WTC11 (cell line): ENCODE measurements at regions not wholly inside any gene's neighbourhood (a gene's known extent, or its start where the extent isn't known, plus 50 kb on each side); places are given as distances from the start of the nearest gene placed in this dataset.

ENCODE experiments used
- ATAC-seq: fragments of 200-7000 bp; cut with Tn5 transposase; 2 replicates; pipeline ENCODE4 v1.10.0; 2021; ENCODE audit warnings: mild to moderate bottlenecking, moderate library complexity
- CTCF ChIA-PET: fragments of 300-600 bp; sonication (Branson Sonifier 250); formaldehyde crosslinking; loops from one replicate; lab custom pipeline; 2021; ENCODE audit warnings: antibody characterized with exemption; lab: Charles Lee
- POLR2A ChIA-PET: fragments of 350-600 bp; sonication (Branson Sonifier 250); formaldehyde crosslinking; loops from one replicate; lab custom pipeline; 2021; ENCODE audit warnings: antibody characterized with exemption; lab: Charles Lee
- DNase-seq: peaks from one replicate; pipeline ENCODE4 v3.0.0; 2021; ENCODE audit warnings: low spot score
- H3K27ac Mint-ChIP-seq: 2 replicates; pipeline ENCODE4 v1.8.0; 2021; ENCODE audit warnings: mixed read lengths
- H3K27me3 Mint-ChIP-seq: 2 replicates; pipeline ENCODE4 v1.8.0; 2021; ENCODE audit warnings: low read depth, mild to moderate bottlenecking, moderate library complexity, mixed read lengths
- H3K36me3 Mint-ChIP-seq: 2 replicates; pipeline ENCODE4 v1.8.0; 2021; ENCODE audit warnings: mixed read lengths
- H3K4me1 Mint-ChIP-seq: 2 replicates; pipeline ENCODE4 v1.8.0; 2022; ENCODE audit warnings: mixed read lengths
- H3K4me3 Mint-ChIP-seq: 2 replicates; pipeline ENCODE4 v1.8.0; 2021; ENCODE audit warnings: mild to moderate bottlenecking, moderate library complexity, mixed read lengths
- H3K9me3 Mint-ChIP-seq: 2 replicates; pipeline ENCODE4 v1.8.0; 2021; ENCODE audit warnings: mixed read lengths
- ATF1 ChIP-seq: sonication (generic); formaldehyde crosslinking; IDR thresholded peaks from 2 replicates; pipeline ENCODE4 v1.8.1; 2023; ENCODE audit warnings: mild to moderate bottlenecking, moderate library complexity, missing genetic modification reagents
- JAZF1 ChIP-seq: fragments of 250-450 bp; sonication (Bioruptor Pico); IDR thresholded peaks from 2 replicates; pipeline ENCODE4 v1.9.0; 2021; ENCODE audit warnings: moderate library complexity, mild to moderate bottlenecking, inconsistent platforms
- NFYB ChIP-seq: sonication (generic); formaldehyde crosslinking; conservative IDR thresholded peaks from 2 replicates; pipeline ENCODE4 v1.8.0; 2022; ENCODE audit warnings: low read depth, missing genetic modification reagents
- SOX15 ChIP-seq: fragments of 250-450 bp; sonication (Bioruptor Pico); IDR thresholded peaks from 2 replicates; pipeline ENCODE4 v1.9.0; 2021; ENCODE audit warnings: mild to moderate bottlenecking
- ZNF219 ChIP-seq: sonication (generic); formaldehyde crosslinking; IDR thresholded peaks from 2 replicates; pipeline ENCODE4 v1.8.0; 2023; ENCODE audit warnings: missing genetic modification reagents, mild to moderate bottlenecking, borderline replicate concordance
- ZNF317 ChIP-seq: sonication (generic); formaldehyde crosslinking; IDR thresholded peaks from 2 replicates; pipeline ENCODE4 v1.8.1; 2023; ENCODE audit warnings: low read depth, mild to moderate bottlenecking, moderate library complexity, missing genetic modification reagents, borderline replicate concordance
- ZNF423 ChIP-seq: fragments of 250-450 bp; sonication (Bioruptor Pico); IDR thresholded peaks from 2 replicates; pipeline ENCODE4 v2.1.2; 2022; ENCODE audit warnings: mild to moderate bottlenecking, moderate library complexity
- TF ChIP-seq, protein P1 (sequence below): sonication (generic); formaldehyde crosslinking; IDR thresholded peaks from 2 replicates; pipeline ENCODE4 v1.8.0; 2022; ENCODE audit warnings: missing genetic modification reagents
- TF ChIP-seq, protein P2 (sequence below): sonication (generic); formaldehyde crosslinking; IDR thresholded peaks from 2 replicates; pipeline ENCODE4 v1.8.0; 2022; ENCODE audit warnings: mild to moderate bottlenecking, missing genetic modification reagents
- TF ChIP-seq, protein P3 (sequence below): sonication (generic); formaldehyde crosslinking; IDR thresholded peaks from 2 replicates; pipeline ENCODE4 v1.8.0; 2022; ENCODE audit warnings: mild to moderate bottlenecking, missing genetic modification reagents
- TF ChIP-seq, protein P4 (sequence below): sonication (generic); formaldehyde crosslinking; IDR thresholded peaks from 2 replicates; pipeline ENCODE4 v1.8.1; 2023; ENCODE audit warnings: mild to moderate bottlenecking, moderate library complexity, missing genetic modification reagents
- TF ChIP-seq, protein P5 (sequence below): sonication (generic); formaldehyde crosslinking; IDR thresholded peaks from 2 replicates; pipeline ENCODE4 v1.8.1; 2023; ENCODE audit warnings: mild to moderate bottlenecking, missing genetic modification reagents, moderate library complexity
- TF ChIP-seq, protein P6 (sequence below): sonication (generic); formaldehyde crosslinking; IDR thresholded peaks from 2 replicates; pipeline ENCODE4 v1.8.1; 2023; ENCODE audit warnings: mild to moderate bottlenecking, missing genetic modification reagents, moderate library complexity
- TF ChIP-seq, protein P7 (sequence below): fragments of 250-450 bp; sonication (Bioruptor Pico); IDR thresholded peaks from 2 replicates; pipeline ENCODE4 v1.8.0; 2021; ENCODE audit warnings: mild to moderate bottlenecking
- TF ChIP-seq, protein P8 (sequence below): sonication (generic); formaldehyde crosslinking; IDR thresholded peaks from 2 replicates; pipeline ENCODE4 v1.8.1; 2022; ENCODE audit warnings: mild to moderate bottlenecking, missing genetic modification reagents, moderate library complexity, borderline replicate concordance

DNA sequence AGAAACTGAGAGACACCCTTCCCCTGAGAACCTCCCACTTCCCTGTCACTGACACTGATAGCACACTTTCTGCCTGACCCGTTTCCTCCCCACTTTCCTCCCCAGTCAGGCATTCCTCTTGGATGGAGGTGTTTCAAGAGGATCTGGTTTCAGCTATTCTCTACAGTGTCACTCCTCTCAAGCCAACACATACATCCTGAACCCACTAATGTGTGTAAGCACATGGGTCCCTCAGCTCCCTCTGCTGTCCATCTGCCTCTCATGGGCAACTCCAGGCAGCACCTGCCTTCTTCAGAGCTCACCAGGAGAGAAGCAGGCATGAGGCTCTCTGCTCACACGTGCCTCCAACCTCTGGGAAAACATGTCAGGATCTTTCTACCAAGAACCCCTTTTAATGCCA lies 207.6 kb downstream of the NAF1 start (continued):
- TF ChIP-seq, protein P1, sequence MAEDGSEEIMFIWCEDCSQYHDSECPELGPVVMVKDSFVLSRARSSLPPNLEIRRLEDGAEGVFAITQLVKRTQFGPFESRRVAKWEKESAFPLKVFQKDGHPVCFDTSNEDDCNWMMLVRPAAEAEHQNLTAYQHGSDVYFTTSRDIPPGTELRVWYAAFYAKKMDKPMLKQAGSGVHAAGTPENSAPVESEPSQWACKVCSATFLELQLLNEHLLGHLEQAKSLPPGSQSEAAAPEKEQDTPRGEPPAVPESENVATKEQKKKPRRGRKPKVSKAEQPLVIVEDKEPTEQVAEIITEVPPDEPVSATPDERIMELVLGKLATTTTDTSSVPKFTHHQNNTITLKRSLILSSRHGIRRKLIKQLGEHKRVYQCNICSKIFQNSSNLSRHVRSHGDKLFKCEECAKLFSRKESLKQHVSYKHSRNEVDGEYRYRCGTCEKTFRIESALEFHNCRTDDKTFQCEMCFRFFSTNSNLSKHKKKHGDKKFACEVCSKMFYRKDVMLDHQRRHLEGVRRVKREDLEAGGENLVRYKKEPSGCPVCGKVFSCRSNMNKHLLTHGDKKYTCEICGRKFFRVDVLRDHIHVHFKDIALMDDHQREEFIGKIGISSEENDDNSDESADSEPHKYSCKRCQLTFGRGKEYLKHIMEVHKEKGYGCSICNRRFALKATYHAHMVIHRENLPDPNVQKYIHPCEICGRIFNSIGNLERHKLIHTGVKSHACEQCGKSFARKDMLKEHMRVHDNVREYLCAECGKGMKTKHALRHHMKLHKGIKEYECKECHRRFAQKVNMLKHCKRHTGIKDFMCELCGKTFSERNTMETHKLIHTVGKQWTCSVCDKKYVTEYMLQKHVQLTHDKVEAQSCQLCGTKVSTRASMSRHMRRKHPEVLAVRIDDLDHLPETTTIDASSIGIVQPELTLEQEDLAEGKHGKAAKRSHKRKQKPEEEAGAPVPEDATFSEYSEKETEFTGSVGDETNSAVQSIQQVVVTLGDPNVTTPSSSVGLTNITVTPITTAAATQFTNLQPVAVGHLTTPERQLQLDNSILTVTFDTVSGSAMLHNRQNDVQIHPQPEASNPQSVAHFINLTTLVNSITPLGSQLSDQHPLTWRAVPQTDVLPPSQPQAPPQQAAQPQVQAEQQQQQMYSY (CRISPR knock-in tag): no peak
- TF ChIP-seq ATF1 (CRISPR knock-in tag) (no peak), JAZF1 (CRISPR knock-in tag) (no peak)
- TF ChIP-seq, protein P2, sequence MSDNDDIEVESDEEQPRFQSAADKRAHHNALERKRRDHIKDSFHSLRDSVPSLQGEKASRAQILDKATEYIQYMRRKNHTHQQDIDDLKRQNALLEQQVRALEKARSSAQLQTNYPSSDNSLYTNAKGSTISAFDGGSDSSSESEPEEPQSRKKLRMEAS: no peak
- TF ChIP-seq, protein P3, sequence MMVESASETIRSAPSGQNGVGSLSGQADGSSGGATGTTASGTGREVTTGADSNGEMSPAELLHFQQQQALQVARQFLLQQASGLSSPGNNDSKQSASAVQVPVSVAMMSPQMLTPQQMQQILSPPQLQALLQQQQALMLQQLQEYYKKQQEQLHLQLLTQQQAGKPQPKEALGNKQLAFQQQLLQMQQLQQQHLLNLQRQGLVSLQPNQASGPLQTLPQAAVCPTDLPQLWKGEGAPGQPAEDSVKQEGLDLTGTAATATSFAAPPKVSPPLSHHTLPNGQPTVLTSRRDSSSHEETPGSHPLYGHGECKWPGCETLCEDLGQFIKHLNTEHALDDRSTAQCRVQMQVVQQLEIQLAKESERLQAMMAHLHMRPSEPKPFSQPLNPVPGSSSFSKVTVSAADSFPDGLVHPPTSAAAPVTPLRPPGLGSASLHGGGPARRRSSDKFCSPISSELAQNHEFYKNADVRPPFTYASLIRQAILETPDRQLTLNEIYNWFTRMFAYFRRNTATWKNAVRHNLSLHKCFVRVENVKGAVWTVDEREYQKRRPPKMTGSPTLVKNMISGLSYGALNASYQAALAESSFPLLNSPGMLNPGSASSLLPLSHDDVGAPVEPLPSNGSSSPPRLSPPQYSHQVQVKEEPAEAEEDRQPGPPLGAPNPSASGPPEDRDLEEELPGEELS: no peak

DNA sequence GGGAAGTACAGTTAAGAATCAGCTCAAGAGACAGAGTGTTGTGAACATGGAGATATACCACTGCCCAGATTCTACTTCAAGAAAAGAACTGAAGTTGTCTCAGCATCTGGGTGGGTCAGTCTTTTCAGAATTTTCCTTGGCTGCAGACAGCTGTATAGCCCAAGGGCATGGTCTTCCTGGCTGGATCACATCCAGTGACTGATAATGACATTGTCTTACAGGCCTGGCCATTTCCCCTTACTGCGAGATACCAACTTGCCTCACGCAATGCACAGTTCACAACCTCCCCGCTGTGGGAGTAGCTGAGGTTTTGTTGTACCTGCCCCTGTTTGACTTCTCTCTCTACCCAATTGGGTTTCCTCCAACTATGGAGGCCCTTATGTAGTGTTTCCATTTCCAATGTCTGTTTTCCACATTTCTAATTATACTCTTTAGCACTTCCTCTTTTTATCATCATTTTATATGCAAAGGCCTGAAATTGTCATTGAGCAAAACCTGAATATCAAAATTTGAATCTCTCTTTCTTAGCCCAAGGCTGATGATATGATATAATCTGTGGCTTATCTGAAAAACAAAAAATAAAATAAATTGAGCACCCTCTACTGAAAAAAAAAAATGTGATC lies 209.1 kb downstream of the NAF1 start:
- peaks cover 9% of the 10 kb centered on the region for H3K4me1 Mint-ChIP-seq
- no peaks in the 10 kb centered on the region for H3K36me3 Mint-ChIP-seq
- ChIA-PET POLR2A (no interaction called here), CTCF (no interaction called here)
- TF ChIP-seq, protein P4, sequence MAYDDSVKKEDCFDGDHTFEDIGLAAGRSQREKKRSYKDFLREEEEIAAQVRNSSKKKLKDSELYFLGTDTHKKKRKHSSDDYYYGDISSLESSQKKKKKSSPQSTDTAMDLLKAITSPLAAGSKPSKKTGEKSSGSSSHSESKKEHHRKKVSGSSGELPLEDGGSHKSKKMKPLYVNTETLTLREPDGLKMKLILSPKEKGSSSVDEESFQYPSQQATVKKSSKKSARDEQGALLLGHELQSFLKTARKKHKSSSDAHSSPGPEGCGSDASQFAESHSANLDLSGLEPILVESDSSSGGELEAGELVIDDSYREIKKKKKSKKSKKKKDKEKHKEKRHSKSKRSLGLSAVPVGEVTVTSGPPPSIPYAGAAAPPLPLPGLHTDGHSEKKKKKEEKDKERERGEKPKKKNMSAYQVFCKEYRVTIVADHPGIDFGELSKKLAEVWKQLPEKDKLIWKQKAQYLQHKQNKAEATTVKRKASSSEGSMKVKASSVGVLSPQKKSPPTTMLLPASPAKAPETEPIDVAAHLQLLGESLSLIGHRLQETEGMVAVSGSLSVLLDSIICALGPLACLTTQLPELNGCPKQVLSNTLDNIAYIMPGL (CRISPR knock-in tag): no peak
- DNase-seq: no peak
- H3K9me3 Mint-ChIP-seq: no peaks in the 10 kb centered on the region; the same call in 1 of the 2 replicates
- no peaks in the 10 kb centered on the region for H3K27me3 Mint-ChIP-seq
- no peak overlapping the region for H3K4me3 Mint-ChIP-seq
- H3K27ac Mint-ChIP-seq: no peak overlapping the region
- no peak for ATAC-seq

DNA sequence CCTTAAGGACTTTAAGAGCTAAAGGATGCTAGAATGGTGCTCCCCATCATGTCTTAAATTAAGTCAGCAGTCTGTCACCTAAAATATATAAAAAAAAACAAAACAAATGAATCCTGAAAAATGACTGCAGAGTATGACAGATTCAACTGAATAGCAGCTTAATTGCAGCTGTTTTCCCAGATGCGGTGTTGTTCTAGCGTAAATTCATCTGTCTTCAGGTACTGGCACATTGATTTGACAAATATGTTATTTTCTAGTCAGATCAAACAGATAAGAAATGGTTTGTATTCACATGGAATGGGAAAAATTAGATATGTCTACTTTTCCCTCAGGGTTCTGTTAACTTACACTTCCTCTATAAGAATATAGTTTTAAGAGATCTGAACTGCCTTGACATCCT lies 211.7 kb downstream of the NAF1 start:
- no peak overlapping the region for H3K4me3 Mint-ChIP-seq
- ChIA-PET CTCF (no interaction called here), POLR2A (no interaction called here)
- no peaks in the 10 kb centered on the region for H3K27me3 Mint-ChIP-seq
- no peak for DNase-seq
- ATAC-seq: no peak
- H3K36me3 Mint-ChIP-seq: no peaks in the 10 kb centered on the region
- peaks cover 14% of the 10 kb centered on the region for H3K4me1 Mint-ChIP-seq
- H3K9me3 Mint-ChIP-seq: no peaks in the 10 kb centered on the region; the same call in 1 of the 2 replicates
- no peak for TF ChIP-seq SOX15 (CRISPR knock-in tag)
- TF ChIP-seq ZNF423 (CRISPR knock-in tag): no peak
- no peak for TF ChIP-seq NFYB (CRISPR knock-in tag)
- TF ChIP-seq ZNF317 (CRISPR knock-in tag): no peak
- H3K27ac Mint-ChIP-seq: no peak overlapping the region

DNA sequence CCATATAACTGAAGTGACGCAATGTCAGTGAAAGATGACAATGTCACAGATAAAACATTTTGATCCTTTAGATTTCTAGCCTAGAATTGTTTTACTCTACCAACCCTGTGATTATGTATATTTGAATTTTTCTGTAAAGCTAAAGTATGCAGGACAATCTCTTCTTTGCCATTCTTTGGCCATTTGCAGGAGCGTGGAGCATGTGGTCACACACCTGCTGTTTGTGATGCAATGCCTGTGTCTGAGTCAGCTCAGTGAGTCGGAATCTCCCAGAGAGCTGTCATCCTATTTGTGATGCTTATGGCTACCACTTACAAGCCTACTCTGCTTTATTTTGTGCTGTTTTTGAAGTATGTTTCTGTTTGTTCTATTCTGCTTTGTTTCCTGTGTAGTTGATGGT lies 214.5 kb downstream of the NAF1 start:
- no peaks in the 10 kb centered on the region for H3K27me3 Mint-ChIP-seq
- DNase-seq (no peak), ATAC-seq (peak; percentile 53; the same call in 1 of the 2 replicates)
- ChIA-PET POLR2A (no interaction called here), CTCF (interaction anchor here (1.2 kb wide), 1 partner anchor 8 kb away, joined by 3 read pairs; no protein-coding TSS in a partner anchor)
- H3K4me3 Mint-ChIP-seq: no peak overlapping the region
- H3K36me3 Mint-ChIP-seq: no peaks in the 10 kb centered on the region
- 0 out of 2 replicates have a peak overlapping the region, but pooled peaks have one; percentile 47 for H3K27ac Mint-ChIP-seq
- peaks cover 10% of the 10 kb centered on the region for H3K4me1 Mint-ChIP-seq
- H3K9me3 Mint-ChIP-seq: no peaks in the 10 kb centered on the region; the same call in 1 of the 2 replicates
- TF ChIP-seq, protein P4 (CRISPR knock-in tag): no peak
- no peak for TF ChIP-seq ZNF219 (CRISPR knock-in tag)
- TF ChIP-seq, protein P5, sequence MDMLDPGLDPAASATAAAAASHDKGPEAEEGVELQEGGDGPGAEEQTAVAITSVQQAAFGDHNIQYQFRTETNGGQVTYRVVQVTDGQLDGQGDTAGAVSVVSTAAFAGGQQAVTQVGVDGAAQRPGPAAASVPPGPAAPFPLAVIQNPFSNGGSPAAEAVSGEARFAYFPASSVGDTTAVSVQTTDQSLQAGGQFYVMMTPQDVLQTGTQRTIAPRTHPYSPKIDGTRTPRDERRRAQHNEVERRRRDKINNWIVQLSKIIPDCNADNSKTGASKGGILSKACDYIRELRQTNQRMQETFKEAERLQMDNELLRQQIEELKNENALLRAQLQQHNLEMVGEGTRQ (CRISPR knock-in tag): no peak
- TF ChIP-seq, protein P6, sequence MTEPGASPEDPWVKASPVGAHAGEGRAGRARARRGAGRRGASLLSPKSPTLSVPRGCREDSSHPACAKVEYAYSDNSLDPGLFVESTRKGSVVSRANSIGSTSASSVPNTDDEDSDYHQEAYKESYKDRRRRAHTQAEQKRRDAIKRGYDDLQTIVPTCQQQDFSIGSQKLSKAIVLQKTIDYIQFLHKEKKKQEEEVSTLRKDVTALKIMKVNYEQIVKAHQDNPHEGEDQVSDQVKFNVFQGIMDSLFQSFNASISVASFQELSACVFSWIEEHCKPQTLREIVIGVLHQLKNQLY (CRISPR knock-in tag): no peak
- TF ChIP-seq, protein P7, sequence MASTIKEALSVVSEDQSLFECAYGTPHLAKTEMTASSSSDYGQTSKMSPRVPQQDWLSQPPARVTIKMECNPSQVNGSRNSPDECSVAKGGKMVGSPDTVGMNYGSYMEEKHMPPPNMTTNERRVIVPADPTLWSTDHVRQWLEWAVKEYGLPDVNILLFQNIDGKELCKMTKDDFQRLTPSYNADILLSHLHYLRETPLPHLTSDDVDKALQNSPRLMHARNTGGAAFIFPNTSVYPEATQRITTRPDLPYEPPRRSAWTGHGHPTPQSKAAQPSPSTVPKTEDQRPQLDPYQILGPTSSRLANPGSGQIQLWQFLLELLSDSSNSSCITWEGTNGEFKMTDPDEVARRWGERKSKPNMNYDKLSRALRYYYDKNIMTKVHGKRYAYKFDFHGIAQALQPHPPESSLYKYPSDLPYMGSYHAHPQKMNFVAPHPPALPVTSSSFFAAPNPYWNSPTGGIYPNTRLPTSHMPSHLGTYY (CRISPR knock-in tag): no peak
- TF ChIP-seq, protein P8, sequence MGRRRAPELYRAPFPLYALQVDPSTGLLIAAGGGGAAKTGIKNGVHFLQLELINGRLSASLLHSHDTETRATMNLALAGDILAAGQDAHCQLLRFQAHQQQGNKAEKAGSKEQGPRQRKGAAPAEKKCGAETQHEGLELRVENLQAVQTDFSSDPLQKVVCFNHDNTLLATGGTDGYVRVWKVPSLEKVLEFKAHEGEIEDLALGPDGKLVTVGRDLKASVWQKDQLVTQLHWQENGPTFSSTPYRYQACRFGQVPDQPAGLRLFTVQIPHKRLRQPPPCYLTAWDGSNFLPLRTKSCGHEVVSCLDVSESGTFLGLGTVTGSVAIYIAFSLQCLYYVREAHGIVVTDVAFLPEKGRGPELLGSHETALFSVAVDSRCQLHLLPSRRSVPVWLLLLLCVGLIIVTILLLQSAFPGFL: no peak
